ENCODE measurements at regions not wholly inside any gene's neighbourhood (a gene's known extent, or its start where the extent isn't known, plus 50 kb on each side); places are given as distances from the start of the nearest gene placed in this dataset.

- no peak for DNase-seq
- H3K9me3 Mint-ChIP-seq = peaks cover 4 to 7% (median 4%) of the 10 kb centered on the region in 5 donors
- H3K27me3 Mint-ChIP-seq = no peaks in the 10 kb centered on the region
- H3K27ac Mint-ChIP-seq = no peak overlapping the region
- Histone ChIP-seq H3K27me3 (ENCODE audit: insufficient read depth, low read length, poor library complexity, severe bottlenecking) (no peaks in the 10 kb centered on the region), H3K27ac (ENCODE audit: low read depth, low read length) (no peak overlapping the region), H3K36me3 (ENCODE audit: insufficient read depth, low read length) (no peaks in the 10 kb centered on the region), H3K9me3 (ENCODE audit: low read length) (no peaks in the 10 kb centered on the region), H3K4me1 (ENCODE audit: insufficient read depth, low read length) (no peaks in the 10 kb centered on the region), H3K4me3 (ENCODE audit: low read length) (no peak overlapping the region)
- H3K36me3 Mint-ChIP-seq = no peaks in the 10 kb centered on the region
- POLR2A ChIA-PET = no interaction called here
- no peaks in the 10 kb centered on the region for H3K4me1 Mint-ChIP-seq
- no peak overlapping the region for H3K4me3 Mint-ChIP-seq
- CTCF ChIA-PET = no interaction called here
These were observed 367.1 kb upstream of the ADGRL4 start for GRCh38 chr1:79373481-79374125.

GRCh38 chr1:79371802-79372201, 365.3 kb upstream of the ADGRL4 start:
- Mint-ChIP-seq H3K27ac (no peak overlapping the region), H3K9me3 (peaks cover 5 to 10% (median 6%) of the 10 kb centered on the region in 5 donors), H3K4me3 (no peak overlapping the region), H3K36me3 (no peaks in the 10 kb centered on the region), H3K4me1 (no peaks in the 10 kb centered on the region), H3K27me3 (no peaks in the 10 kb centered on the region)
- no peak overlapping the region for H3K27ac ChIP-seq (ENCODE audit: low read depth, low read length)
- H3K4me3 ChIP-seq (ENCODE audit: low read length) = no peak overlapping the region
- no peaks in the 10 kb centered on the region for H3K27me3 ChIP-seq (ENCODE audit: insufficient read depth, low read length, poor library complexity, severe bottlenecking)
- H3K9me3 ChIP-seq (ENCODE audit: low read length) = no peaks in the 10 kb centered on the region
- ChIA-PET POLR2A (no interaction called here), CTCF (no interaction called here)
- no peaks in the 10 kb centered on the region for H3K36me3 ChIP-seq (ENCODE audit: insufficient read depth, low read length)
- DNase-seq = no peak
- H3K4me1 ChIP-seq (ENCODE audit: insufficient read depth, low read length) = no peaks in the 10 kb centered on the region

GRCh38 chr1:79369091-79369490, 362.6 kb upstream of the ADGRL4 start:
- Mint-ChIP-seq H3K4me1 (no peaks in the 10 kb centered on the region), H3K36me3 (no peaks in the 10 kb centered on the region), H3K27ac (no peak overlapping the region), H3K9me3 (peaks cover 6 to 15% (median 10%) of the 10 kb centered on the region in 5 donors), H3K27me3 (no peaks in the 10 kb centered on the region), H3K4me3 (no peak overlapping the region)
- H3K4me3 ChIP-seq (ENCODE audit: low read length) = no peak overlapping the region
- POLR2A ChIA-PET = no interaction called here
- H3K4me1 ChIP-seq (ENCODE audit: insufficient read depth, low read length) = no peaks in the 10 kb centered on the region
- no peak overlapping the region for H3K27ac ChIP-seq (ENCODE audit: low read depth, low read length)
- H3K9me3 ChIP-seq (ENCODE audit: low read length) = no peaks in the 10 kb centered on the region
- no peaks in the 10 kb centered on the region for H3K36me3 ChIP-seq (ENCODE audit: insufficient read depth, low read length)
- CTCF ChIA-PET = no interaction called here
- H3K27me3 ChIP-seq (ENCODE audit: insufficient read depth, low read length, poor library complexity, severe bottlenecking) = no peaks in the 10 kb centered on the region
- DNase-seq = no peak

- H3K36me3 ChIP-seq (ENCODE audit: insufficient read depth, low read length) = no peaks in the 10 kb centered on the region
- H3K4me1 ChIP-seq (ENCODE audit: insufficient read depth, low read length) = no peaks in the 10 kb centered on the region
- H3K9me3 ChIP-seq (ENCODE audit: low read length) = no peaks in the 10 kb centered on the region
- no peak overlapping the region for H3K4me3 ChIP-seq (ENCODE audit: low read length)
- ChIA-PET CTCF (no interaction called here), POLR2A (no interaction called here)
- Mint-ChIP-seq H3K9me3 (peaks cover 2 to 20% (median 9%) of the 10 kb centered on the region in 5 donors), H3K27me3 (no peaks in the 10 kb centered on the region), H3K4me1 (no peaks in the 10 kb centered on the region), H3K27ac (no peak overlapping the region), H3K36me3 (no peaks in the 10 kb centered on the region), H3K4me3 (no peak overlapping the region)
- no peak overlapping the region for H3K27ac ChIP-seq (ENCODE audit: low read depth, low read length)
- DNase-seq = no peak
- no peaks in the 10 kb centered on the region for H3K27me3 ChIP-seq (ENCODE audit: insufficient read depth, low read length, poor library complexity, severe bottlenecking)
These were observed 358.4 kb upstream of the ADGRL4 start for GRCh38 chr1:79364896-79365295.

GRCh38 chr1:79363430-79363829, 356.9 kb upstream of the ADGRL4 start:
- CTCF ChIA-PET = no interaction called here
- Histone ChIP-seq H3K4me1 (ENCODE audit: insufficient read depth, low read length) (no peaks in the 10 kb centered on the region), H3K4me3 (ENCODE audit: low read length) (no peak overlapping the region), H3K27me3 (ENCODE audit: insufficient read depth, low read length, poor library complexity, severe bottlenecking) (no peaks in the 10 kb centered on the region), H3K36me3 (ENCODE audit: insufficient read depth, low read length) (no peaks in the 10 kb centered on the region), H3K27ac (ENCODE audit: low read depth, low read length) (no peak overlapping the region), H3K9me3 (ENCODE audit: low read length) (no peaks in the 10 kb centered on the region)
- H3K4me3 Mint-ChIP-seq = no peak overlapping the region
- no peaks in the 10 kb centered on the region for H3K36me3 Mint-ChIP-seq
- peaks cover 2 to 17% (median 9%) of the 10 kb centered on the region in 5 donors for H3K9me3 Mint-ChIP-seq
- no peaks in the 10 kb centered on the region for H3K4me1 Mint-ChIP-seq
- POLR2A ChIA-PET = no interaction called here
- H3K27me3 Mint-ChIP-seq = no peaks in the 10 kb centered on the region
- no peak for DNase-seq
- no peak overlapping the region for H3K27ac Mint-ChIP-seq

DNA sequence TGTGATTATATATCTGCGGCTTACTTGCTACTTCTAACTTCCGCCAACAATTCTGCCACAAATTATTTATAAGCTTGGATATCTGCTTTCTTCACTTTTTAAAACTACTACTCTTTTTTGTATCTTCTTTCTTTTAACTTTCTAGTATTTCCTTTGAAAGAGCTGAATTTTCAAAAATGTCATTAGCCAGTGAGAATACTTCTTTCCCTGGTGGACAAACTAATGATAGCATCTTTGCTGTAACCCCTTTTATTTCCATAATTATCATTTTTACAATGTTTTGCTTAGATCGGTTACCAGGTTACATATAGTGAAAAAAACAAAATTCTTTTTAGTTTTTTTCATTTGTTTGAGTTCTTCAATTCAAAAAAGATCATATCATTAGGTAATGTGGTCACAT, 355.9 kb upstream of the ADGRL4 start:
- CTCF ChIA-PET = no interaction called here
- POLR2A ChIA-PET = no interaction called here

DNA sequence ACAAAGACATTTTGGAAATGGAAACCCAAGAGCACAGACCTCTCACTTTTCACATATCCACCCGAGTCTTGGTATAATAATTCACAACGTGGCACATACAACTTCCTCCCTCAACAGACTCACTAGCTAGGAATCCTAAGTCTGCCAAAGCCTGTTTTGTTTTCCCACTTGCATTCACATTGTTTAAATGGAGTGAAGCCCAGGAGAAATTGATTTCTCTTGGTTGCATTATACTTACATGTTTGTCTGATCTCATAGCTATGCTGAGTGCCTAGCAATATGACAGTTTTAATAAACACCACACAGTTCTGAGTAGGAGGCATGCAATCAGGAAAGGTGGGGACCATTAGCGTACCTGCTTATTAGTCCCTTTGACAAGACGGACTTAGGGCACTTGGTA, 348.6 kb upstream of the ADGRL4 start:
- Mint-ChIP-seq H3K36me3 (no peaks in the 10 kb centered on the region), H3K27ac (no peak overlapping the region), H3K4me3 (no peak overlapping the region), H3K27me3 (no peaks in the 10 kb centered on the region), H3K9me3 (peaks cover 0 to 11% (median 9%) of the 10 kb centered on the region in 5 donors), H3K4me1 (no peaks in the 10 kb centered on the region)
- no peaks in the 10 kb centered on the region for H3K27me3 ChIP-seq (ENCODE audit: insufficient read depth, low read length, poor library complexity, severe bottlenecking)
- no peak overlapping the region for H3K4me3 ChIP-seq (ENCODE audit: low read length)
- H3K27ac ChIP-seq (ENCODE audit: low read depth, low read length) = no peak overlapping the region
- ChIA-PET CTCF (interaction anchor here (0.5 kb wide), 1 partner anchor 222 kb away, joined by 3 read pairs; no protein-coding TSS in a partner anchor), POLR2A (no interaction called here)
- no peaks in the 10 kb centered on the region for H3K9me3 ChIP-seq (ENCODE audit: low read length)
- no peak for DNase-seq
- H3K4me1 ChIP-seq (ENCODE audit: insufficient read depth, low read length) = no peaks in the 10 kb centered on the region
- no peaks in the 10 kb centered on the region for H3K36me3 ChIP-seq (ENCODE audit: insufficient read depth, low read length)

More for the DNA sequence above, 355.9 kb upstream of the ADGRL4 start:
- Histone ChIP-seq H3K27me3 (ENCODE audit: insufficient read depth, low read length, poor library complexity, severe bottlenecking) (no peaks in the 10 kb centered on the region), H3K36me3 (ENCODE audit: insufficient read depth, low read length) (no peaks in the 10 kb centered on the region), H3K9me3 (ENCODE audit: low read length) (no peaks in the 10 kb centered on the region), H3K4me3 (ENCODE audit: low read length) (no peak overlapping the region), H3K4me1 (ENCODE audit: insufficient read depth, low read length) (no peaks in the 10 kb centered on the region), H3K27ac (ENCODE audit: low read depth, low read length) (no peak overlapping the region)
- H3K27me3 Mint-ChIP-seq = no peaks in the 10 kb centered on the region
- no peaks in the 10 kb centered on the region for H3K36me3 Mint-ChIP-seq
- H3K4me1 Mint-ChIP-seq = no peaks in the 10 kb centered on the region
- no peak overlapping the region for H3K4me3 Mint-ChIP-seq
- H3K9me3 Mint-ChIP-seq = peaks cover 2 to 21% (median 9%) of the 10 kb centered on the region in 5 donors
- DNase-seq = no peak
- no peak overlapping the region for H3K27ac Mint-ChIP-seq

DNA sequence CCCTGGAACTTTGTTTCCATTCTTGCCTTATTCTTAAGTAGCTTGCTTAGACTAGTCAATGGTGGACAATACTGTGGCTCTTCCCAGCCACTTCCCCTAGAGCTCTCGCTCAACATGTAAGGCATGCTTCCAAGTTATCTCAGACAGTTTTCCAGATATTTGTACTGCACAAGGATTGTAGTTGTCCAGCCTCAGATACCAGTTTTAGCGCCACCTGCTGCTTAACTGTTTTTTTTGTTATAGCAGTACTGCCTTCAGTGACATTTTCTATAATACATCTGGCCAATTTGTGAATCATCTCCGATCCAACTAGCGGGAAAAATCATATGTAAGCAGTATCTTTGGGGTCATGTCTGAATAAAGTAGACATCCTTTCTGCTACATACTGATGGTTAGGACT, 346.7 kb upstream of the ADGRL4 start:
- H3K4me1 Mint-ChIP-seq = no peaks in the 10 kb centered on the region
- Histone ChIP-seq H3K4me3 (ENCODE audit: low read length) (no peak overlapping the region), H3K27ac (ENCODE audit: low read depth, low read length) (no peak overlapping the region), H3K36me3 (ENCODE audit: insufficient read depth, low read length) (no peaks in the 10 kb centered on the region), H3K4me1 (ENCODE audit: insufficient read depth, low read length) (no peaks in the 10 kb centered on the region), H3K27me3 (ENCODE audit: insufficient read depth, low read length, poor library complexity, severe bottlenecking) (no peaks in the 10 kb centered on the region), H3K9me3 (ENCODE audit: low read length) (no peaks in the 10 kb centered on the region)
- H3K4me3 Mint-ChIP-seq = no peak overlapping the region
- POLR2A ChIA-PET = no interaction called here
- DNase-seq = no peak
- H3K27ac Mint-ChIP-seq = no peak overlapping the region
- no peaks in the 10 kb centered on the region for H3K36me3 Mint-ChIP-seq
- no peaks in the 10 kb centered on the region for H3K27me3 Mint-ChIP-seq
- CTCF ChIA-PET = no interaction called here
- H3K9me3 Mint-ChIP-seq = peaks cover 0 to 13% (median 8%) of the 10 kb centered on the region in 5 donors

- CTCF ChIA-PET = no interaction called here
- Mint-ChIP-seq H3K4me1 (no peaks in the 10 kb centered on the region), H3K36me3 (no peaks in the 10 kb centered on the region), H3K4me3 (no peak overlapping the region), H3K27ac (no peak overlapping the region), H3K9me3 (peaks cover 0 to 29% (median 7%) of the 10 kb centered on the region in 5 donors), H3K27me3 (no peaks in the 10 kb centered on the region)
- H3K4me3 ChIP-seq (ENCODE audit: low read length) = no peak overlapping the region
- H3K27me3 ChIP-seq (ENCODE audit: insufficient read depth, low read length, poor library complexity, severe bottlenecking) = no peaks in the 10 kb centered on the region
- no peaks in the 10 kb centered on the region for H3K9me3 ChIP-seq (ENCODE audit: low read length)
- no peaks in the 10 kb centered on the region for H3K36me3 ChIP-seq (ENCODE audit: insufficient read depth, low read length)
- POLR2A ChIA-PET = no interaction called here
- no peak for DNase-seq
- H3K27ac ChIP-seq (ENCODE audit: low read depth, low read length) = no peak overlapping the region
- no peaks in the 10 kb centered on the region for H3K4me1 ChIP-seq (ENCODE audit: insufficient read depth, low read length)
These were observed 320.3 kb upstream of the ADGRL4 start for GRCh38 chr1:79326875-79327274.
